ENCODE measurements at regions not wholly inside any gene's neighbourhood (a gene's known extent, or its start where the extent isn't known, plus 50 kb on each side); places are given as distances from the start of the nearest gene placed in this dataset.

DNA sequence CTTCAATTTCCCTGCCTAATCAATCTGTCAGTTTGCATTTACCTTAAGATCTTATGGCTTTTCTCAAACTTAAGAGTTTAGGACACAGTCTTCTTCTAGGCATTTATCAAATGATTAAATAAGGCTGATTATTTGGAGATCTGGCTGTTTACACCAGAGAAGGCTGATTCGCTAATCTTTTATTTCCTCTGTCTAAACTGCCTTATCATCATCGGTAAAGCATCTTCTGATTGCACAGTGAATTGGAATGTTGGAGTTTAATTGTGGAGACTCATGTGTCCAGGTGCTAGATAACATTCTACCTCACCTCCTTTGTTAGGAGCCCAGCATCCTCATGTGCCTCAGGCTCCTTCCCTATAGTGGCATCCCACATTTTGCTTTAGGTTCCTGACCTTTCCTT lies 100.3 kb upstream of the DDIT4L start:
- H3K9me2 ChIP-seq (ENCODE audit: low read depth, low read length): no peaks in the 10 kb centered on the region
- H4K20me1 ChIP-seq (ENCODE audit: insufficient read depth, low read length): no peaks in the 10 kb centered on the region
- H3K4me2 ChIP-seq (ENCODE audit: low read length): no peak overlapping the region
- no peak overlapping the region for H3K27ac ChIP-seq (ENCODE audit: low read depth, low read length, poor library complexity, severe bottlenecking)
- H3K4me1 ChIP-seq (ENCODE audit: insufficient read depth, low read length, severe bottlenecking): no peaks in the 10 kb centered on the region
- no peak overlapping the region for H2AFZ ChIP-seq (ENCODE audit: low read length)
- no peak overlapping the region for H3K4me3 ChIP-seq (ENCODE audit: low read depth, low read length, poor library complexity, severe bottlenecking)
- no peaks in the 10 kb centered on the region for H3K79me2 ChIP-seq (ENCODE audit: insufficient read depth, low read length)
- no peak overlapping the region for H3K9ac ChIP-seq (ENCODE audit: low read length)
- no peaks in the 10 kb centered on the region for H3F3A ChIP-seq (ENCODE audit: insufficient read depth, low read length)
- no peaks in the 10 kb centered on the region for H3K36me3 ChIP-seq (ENCODE audit: insufficient read depth, low read length)
- H3K27me3 ChIP-seq (ENCODE audit: insufficient read depth, low read length): no peaks in the 10 kb centered on the region
- H3K9me3 ChIP-seq (ENCODE audit: low read length): no peaks in the 10 kb centered on the region
- no peak for TF ChIP-seq EZH2 (IDR thresholded peaks at IDR 0.05; ENCODE audit: borderline replicate concordance, low read length)
- TF ChIP-seq, protein P1, sequence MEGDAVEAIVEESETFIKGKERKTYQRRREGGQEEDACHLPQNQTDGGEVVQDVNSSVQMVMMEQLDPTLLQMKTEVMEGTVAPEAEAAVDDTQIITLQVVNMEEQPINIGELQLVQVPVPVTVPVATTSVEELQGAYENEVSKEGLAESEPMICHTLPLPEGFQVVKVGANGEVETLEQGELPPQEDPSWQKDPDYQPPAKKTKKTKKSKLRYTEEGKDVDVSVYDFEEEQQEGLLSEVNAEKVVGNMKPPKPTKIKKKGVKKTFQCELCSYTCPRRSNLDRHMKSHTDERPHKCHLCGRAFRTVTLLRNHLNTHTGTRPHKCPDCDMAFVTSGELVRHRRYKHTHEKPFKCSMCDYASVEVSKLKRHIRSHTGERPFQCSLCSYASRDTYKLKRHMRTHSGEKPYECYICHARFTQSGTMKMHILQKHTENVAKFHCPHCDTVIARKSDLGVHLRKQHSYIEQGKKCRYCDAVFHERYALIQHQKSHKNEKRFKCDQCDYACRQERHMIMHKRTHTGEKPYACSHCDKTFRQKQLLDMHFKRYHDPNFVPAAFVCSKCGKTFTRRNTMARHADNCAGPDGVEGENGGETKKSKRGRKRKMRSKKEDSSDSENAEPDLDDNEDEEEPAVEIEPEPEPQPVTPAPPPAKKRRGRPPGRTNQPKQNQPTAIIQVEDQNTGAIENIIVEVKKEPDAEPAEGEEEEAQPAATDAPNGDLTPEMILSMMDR (IDR thresholded peaks at IDR 0.05; ENCODE audit: low read length): no peak

DNA sequence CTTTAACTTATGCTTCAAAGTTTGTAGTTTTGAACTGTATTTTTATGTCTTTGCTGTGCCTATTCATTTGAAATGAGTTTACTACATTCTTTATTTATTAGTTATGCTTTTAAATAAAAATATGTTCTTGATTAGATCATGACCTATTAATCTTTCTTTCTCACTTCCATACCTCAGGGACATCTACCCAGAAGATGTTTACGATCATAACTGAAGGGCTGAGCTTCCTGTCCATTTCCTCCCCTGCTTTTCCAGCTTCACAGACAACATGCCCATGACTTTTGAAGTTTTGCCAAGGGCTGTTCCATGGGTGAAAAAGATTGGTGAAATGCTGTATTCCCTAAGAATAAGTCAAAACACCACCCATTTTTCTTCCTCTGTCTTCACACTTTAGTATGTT lies 99.7 kb upstream of the DDIT4L start:
- Histone ChIP-seq H3K79me2 (ENCODE audit: insufficient read depth, low read length) (no peaks in the 10 kb centered on the region), H3K27ac (ENCODE audit: low read depth, low read length, poor library complexity, severe bottlenecking) (no peak overlapping the region), H3K4me2 (ENCODE audit: low read length) (no peak overlapping the region), H3F3A (ENCODE audit: insufficient read depth, low read length) (no peaks in the 10 kb centered on the region), H3K9ac (ENCODE audit: low read length) (no peak overlapping the region), H3K4me3 (ENCODE audit: low read depth, low read length, poor library complexity, severe bottlenecking) (no peak overlapping the region), H3K27me3 (ENCODE audit: insufficient read depth, low read length) (no peaks in the 10 kb centered on the region), H2AFZ (ENCODE audit: low read length) (no peak overlapping the region), H3K36me3 (ENCODE audit: insufficient read depth, low read length) (no peaks in the 10 kb centered on the region), H3K9me2 (ENCODE audit: low read depth, low read length) (no peaks in the 10 kb centered on the region), H3K4me1 (ENCODE audit: insufficient read depth, low read length, severe bottlenecking) (no peaks in the 10 kb centered on the region), H4K20me1 (ENCODE audit: insufficient read depth, low read length) (no peaks in the 10 kb centered on the region), H3K9me3 (ENCODE audit: low read length) (no peaks in the 10 kb centered on the region)
- TF ChIP-seq, protein P1 (IDR thresholded peaks at IDR 0.05; ENCODE audit: low read length): no peak
- TF ChIP-seq EZH2 (IDR thresholded peaks at IDR 0.05; ENCODE audit: borderline replicate concordance, low read length): no peak

DNA sequence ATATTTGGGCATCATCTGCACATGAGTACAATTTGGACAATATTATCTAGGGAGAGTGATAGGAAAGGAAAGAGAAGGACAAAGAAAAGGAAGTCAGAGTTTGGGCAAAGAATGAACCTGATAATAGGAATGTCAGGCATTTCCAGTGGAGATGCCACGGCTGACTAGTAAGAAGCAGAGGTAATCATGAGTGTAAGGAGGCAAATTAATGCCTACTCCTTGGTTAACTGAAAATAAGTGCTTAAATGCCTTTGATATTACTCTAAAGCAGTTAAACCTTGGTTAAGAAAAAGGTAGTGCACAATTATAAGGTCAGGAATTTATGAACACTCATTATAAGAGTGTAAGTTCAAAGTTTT lies 99.2 kb upstream of the DDIT4L start:
- no peak for TF ChIP-seq EZH2 (IDR thresholded peaks at IDR 0.05; ENCODE audit: borderline replicate concordance, low read length)
- Histone ChIP-seq H3K4me2 (ENCODE audit: low read length) (no peak overlapping the region), H2AFZ (ENCODE audit: low read length) (no peak overlapping the region), H3K27ac (ENCODE audit: low read depth, low read length, poor library complexity, severe bottlenecking) (no peak overlapping the region), H3K36me3 (ENCODE audit: insufficient read depth, low read length) (no peaks in the 10 kb centered on the region), H3K4me1 (ENCODE audit: insufficient read depth, low read length, severe bottlenecking) (no peaks in the 10 kb centered on the region), H3K79me2 (ENCODE audit: insufficient read depth, low read length) (no peaks in the 10 kb centered on the region), H3K9me2 (ENCODE audit: low read depth, low read length) (no peaks in the 10 kb centered on the region), H4K20me1 (ENCODE audit: insufficient read depth, low read length) (no peaks in the 10 kb centered on the region), H3K4me3 (ENCODE audit: low read depth, low read length, poor library complexity, severe bottlenecking) (no peak overlapping the region), H3K27me3 (ENCODE audit: insufficient read depth, low read length) (no peaks in the 10 kb centered on the region), H3F3A (ENCODE audit: insufficient read depth, low read length) (no peaks in the 10 kb centered on the region), H3K9ac (ENCODE audit: low read length) (no peak overlapping the region), H3K9me3 (ENCODE audit: low read length) (no peaks in the 10 kb centered on the region)

DNA sequence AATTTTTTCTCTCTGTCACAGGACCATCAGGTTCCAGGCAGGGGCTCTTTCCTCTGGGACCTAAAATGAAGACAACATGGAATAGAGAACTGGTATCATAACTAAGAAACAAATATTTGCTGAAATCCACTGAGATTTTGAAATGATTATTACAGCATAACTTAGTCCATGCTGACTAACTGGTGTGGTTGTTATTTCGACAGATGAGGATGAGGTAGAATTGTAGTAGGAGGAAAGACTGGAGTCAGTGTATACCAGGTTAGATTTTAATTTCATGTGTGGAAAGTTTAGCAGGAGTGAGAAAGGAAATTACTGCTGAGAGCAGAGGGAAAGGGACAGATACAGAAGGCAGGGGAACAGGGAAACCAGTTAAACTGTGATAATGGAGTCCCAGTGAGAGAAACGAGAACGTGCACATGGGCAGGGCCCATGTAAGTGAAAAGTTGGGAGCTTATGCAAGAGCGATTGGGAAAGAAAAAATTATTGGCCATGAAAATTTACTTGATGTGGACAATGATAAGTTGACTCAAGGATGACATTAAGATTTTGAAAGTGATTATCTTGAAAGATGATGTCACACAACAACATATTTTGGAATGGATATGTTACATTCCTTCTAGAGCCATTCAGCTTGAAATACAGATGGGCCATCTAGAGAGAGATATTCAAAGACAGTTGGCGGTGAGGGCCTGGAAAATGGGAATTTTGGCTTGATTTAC lies 98.7 kb upstream of the DDIT4L start:
- no peaks in the 10 kb centered on the region for H3K9me3 ChIP-seq (ENCODE audit: low read length)
- H3K4me1 ChIP-seq (ENCODE audit: insufficient read depth, low read length, severe bottlenecking): no peaks in the 10 kb centered on the region
- H3K4me3 ChIP-seq (ENCODE audit: low read depth, low read length, poor library complexity, severe bottlenecking): no peak overlapping the region
- H3K27me3 ChIP-seq (ENCODE audit: insufficient read depth, low read length): no peaks in the 10 kb centered on the region
- H3K9ac ChIP-seq (ENCODE audit: low read length): no peak overlapping the region
- no peak overlapping the region for H3K4me2 ChIP-seq (ENCODE audit: low read length)
- no peak overlapping the region for H2AFZ ChIP-seq (ENCODE audit: low read length)
- no peaks in the 10 kb centered on the region for H3F3A ChIP-seq (ENCODE audit: insufficient read depth, low read length)
- H3K79me2 ChIP-seq (ENCODE audit: insufficient read depth, low read length): no peaks in the 10 kb centered on the region
- no peak for TF ChIP-seq EZH2 (IDR thresholded peaks at IDR 0.05; ENCODE audit: borderline replicate concordance, low read length)
- TF ChIP-seq, protein P1 (IDR thresholded peaks at IDR 0.05; ENCODE audit: low read length): no peak
- H3K27ac ChIP-seq (ENCODE audit: low read depth, low read length, poor library complexity, severe bottlenecking): no peak overlapping the region
- no peaks in the 10 kb centered on the region for H3K9me2 ChIP-seq (ENCODE audit: low read depth, low read length)
- no peaks in the 10 kb centered on the region for H3K36me3 ChIP-seq (ENCODE audit: insufficient read depth, low read length)
- no peaks in the 10 kb centered on the region for H4K20me1 ChIP-seq (ENCODE audit: insufficient read depth, low read length)
